Fibroblast of skin of left biceps (primary cell): ENCODE measurements at regions not wholly inside any gene's neighbourhood (a gene's known extent, or its start where the extent isn't known, plus 50 kb on each side); places are given as distances from the start of the nearest gene placed in this dataset.

Source experiments
- DNase-seq, 2 experiments: peaks; one replicate each; pipeline ENCODE4 v3.0.0-alpha.2; 2013; ENCODE audit warnings: low read depth in 2 of 2

DNA sequence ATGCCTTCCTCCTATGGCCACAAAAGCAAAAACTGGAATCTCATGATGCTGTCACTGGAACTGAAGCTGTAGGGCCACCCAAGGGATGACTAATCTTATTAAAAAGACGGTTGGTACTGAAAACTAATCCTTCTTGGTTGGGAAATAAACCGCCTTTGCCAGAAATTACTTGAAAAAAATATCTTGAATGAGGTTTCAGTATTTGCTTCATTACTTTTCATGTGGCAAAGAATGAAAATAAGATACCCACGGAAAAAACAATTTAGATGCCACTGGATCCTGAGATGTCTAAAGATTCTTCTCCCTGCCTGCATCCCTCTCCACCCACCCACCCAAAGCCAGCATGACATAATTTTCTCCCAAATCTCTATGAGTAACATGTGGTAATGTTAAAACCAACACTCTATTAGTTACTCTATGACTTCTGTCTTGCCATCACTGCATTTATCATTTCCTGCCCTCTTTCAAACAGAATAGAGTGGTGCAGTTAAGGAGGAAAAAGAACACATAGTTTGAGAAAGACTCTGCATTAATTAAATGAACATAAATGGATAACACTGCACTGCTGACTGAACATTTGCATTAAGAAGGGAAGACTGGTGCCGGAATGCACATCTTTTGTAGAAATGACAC, 111.8 kb upstream of the DPH6 start:
- DNase-seq, result peak; percentile 25 to 29

DNA sequence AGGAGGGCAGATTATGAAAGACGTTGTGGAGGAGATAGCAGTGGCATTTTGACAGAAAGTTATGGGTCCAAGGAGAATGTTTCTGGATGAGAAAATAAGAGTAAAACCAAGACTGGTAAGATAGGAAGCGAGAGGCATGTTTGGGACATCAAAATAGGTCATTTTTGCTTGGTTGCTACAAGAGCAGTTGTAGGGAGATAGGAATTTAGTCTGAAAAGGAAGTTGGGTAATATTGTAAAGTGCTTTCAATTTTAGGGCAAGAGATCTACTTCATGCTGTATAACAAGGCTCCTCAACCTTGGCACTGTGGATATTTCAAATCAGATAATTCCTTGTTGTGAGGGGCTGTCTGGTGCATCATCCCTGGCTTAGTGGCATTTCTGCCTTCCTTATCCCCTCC, 118.0 kb upstream of the DPH6 start:
- no peak for DNase-seq

DNA sequence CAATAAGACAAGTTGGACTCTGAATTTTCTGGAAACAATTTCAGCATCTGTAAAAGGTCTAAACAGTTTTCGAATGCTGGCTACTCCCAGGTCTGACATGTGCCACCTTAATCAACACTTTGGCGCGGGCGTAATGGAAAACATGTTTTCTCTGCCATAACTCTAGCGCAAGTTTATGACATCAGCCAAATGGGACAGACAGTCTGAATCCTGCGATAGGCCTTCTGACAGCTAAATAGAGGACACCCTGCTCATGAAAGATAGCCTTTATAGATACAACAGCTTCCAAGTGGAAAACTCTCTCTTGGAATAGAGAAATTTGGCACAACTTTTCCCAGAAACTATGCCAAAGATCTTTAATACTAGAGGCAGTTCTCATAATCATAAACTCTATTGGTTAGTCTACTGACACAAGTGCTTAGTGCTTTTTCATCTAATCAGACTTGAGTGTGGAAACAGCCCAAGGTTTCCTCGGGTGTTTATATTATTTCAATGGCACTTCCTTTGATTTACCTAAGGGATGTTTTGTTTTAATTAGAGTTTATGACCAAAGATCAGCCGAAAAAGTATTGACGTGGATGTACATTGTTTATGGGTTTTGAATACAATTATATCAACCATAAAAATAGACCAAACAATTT, 120.1 kb upstream of the DPH6 start:
- DNase-seq, result no peak

DNA sequence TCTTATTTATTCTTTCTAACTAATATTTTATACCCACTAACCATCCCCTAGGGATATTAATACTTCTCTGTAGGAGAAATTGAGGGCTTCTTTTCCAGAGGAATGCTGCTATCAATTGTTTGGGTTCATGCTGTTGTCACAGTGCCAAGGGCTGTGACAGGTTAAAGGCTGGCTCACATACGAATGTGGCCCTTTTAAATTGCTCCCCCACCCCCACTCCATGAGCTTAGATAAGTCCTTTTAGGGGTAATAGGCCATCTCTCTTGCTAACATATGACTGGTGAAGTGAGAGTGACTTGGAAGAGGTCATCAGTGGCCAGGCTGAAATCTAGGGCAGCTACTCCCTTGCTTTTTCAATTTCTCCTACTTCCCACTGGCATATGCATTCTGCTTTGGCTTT, 121.9 kb upstream of the DPH6 start:
- DNase-seq, result no peak

DNA sequence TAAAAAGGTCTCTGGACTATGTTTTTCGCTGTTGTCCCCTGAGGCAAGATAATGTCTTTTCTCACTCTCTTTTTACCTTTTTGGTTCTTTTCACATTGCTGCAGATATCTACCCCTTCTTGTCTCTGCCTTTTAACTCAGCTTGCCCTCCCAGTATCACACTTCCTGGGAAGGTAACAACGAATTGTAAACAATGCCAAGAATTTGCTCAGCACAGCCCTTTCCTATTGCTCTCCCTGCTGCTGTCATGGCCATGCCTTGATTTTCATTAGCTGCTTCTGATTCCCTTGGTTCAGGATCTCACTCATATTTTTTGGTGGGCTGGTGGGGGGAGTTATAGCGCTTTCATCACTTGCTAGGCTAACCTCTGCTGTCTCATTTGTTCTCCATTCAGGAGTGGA, 123.1 kb upstream of the DPH6 start:
- DNase-seq, result no peak

DNA sequence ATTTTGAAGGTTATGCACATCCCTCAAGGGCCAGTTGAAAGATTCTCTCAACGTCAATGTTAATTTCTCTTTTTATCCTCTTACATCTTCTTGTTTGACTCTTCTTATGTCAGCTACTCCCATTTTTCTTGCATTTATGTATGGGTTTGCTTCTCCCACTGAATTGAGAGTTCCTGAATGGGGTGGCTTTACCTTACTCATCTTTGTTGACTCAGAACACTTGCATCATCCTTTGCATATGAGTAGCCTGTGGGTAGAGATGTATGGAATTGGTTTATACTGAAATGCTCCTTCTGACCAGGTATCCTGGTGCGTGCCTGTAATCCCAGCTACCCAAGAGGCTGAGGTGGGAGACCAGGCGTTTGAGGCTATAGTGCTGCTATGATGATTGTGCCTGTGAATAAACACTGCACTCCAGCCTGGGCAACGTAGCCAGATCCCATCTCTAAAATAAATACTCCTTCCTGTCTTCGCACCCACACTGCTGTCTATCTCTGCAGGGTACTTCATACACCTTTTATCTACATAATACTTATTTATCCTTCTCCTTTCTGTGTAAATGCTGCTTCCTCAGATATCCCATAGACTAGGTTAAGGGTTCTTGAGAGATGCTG, 123.6 kb upstream of the DPH6 start:
- DNase-seq, result no peak

DNA sequence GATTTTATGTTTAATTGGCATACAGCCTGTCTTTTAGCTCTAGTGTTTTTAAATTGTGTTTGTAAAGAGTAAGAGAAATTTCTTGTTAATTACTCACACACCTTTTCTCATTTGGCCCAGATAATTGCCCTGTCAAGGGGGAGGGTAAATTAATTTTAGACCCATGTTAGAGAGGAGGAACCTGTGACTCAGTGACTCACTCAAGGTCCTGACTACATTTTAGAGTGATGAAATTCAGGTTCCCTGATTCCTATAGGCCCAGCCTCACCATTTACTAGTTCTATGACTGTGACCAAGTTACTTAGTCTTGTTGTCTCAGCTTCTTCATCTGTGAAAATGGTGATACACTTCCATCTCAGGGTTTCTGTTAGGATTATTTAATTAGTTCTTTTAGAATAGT, 125.2 kb upstream of the DPH6 start:
- DNase-seq, result no peak

DNA sequence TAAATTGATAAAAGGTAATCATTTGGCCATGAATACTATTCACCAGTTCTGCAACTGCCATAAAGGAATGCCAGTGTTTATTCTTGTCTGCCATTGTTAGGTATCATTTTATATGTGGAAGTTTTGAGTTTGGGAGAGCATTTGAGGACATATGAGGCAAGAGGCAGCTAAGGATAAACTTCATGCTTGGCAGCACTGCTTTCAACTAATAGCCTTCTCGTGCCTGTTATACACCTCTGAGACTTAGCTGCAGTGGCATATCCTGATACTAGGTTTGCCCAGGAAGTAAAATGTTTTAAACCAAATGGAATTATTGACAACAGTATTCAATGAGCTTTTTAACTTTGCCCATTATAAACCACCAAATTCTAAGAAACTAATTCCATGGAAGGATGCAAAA, 126.0 kb upstream of the DPH6 start:
- DNase-seq, result no peak

DNA sequence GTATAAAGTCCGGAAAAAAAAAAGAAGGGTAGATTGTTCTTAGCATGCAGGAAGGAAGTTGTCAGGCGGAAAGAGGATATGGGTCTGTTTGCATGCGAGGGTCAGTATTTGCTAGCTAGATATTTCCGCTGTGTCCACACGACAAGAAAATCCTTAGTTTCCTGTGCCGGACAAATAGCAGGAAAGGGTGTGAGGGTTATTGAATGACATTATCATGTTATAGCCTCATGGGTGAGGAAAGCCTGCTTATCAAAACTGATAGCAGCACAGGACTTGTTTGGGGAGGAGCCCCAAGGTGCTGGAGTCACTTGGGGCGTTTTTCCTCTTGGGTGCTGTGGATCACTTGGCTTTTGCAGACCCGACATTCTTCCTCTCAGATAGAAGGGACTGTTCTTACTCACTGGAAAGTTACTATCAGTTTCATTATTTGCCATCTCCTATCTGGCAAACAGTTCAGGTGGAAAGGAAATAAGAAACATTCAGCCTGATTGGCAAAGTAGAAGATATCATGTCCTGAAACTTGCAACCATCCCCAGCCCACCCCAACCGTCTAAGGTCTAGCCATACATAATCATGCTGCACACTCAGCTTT, 127.2 kb upstream of the DPH6 start:
- no peak for DNase-seq

DNA sequence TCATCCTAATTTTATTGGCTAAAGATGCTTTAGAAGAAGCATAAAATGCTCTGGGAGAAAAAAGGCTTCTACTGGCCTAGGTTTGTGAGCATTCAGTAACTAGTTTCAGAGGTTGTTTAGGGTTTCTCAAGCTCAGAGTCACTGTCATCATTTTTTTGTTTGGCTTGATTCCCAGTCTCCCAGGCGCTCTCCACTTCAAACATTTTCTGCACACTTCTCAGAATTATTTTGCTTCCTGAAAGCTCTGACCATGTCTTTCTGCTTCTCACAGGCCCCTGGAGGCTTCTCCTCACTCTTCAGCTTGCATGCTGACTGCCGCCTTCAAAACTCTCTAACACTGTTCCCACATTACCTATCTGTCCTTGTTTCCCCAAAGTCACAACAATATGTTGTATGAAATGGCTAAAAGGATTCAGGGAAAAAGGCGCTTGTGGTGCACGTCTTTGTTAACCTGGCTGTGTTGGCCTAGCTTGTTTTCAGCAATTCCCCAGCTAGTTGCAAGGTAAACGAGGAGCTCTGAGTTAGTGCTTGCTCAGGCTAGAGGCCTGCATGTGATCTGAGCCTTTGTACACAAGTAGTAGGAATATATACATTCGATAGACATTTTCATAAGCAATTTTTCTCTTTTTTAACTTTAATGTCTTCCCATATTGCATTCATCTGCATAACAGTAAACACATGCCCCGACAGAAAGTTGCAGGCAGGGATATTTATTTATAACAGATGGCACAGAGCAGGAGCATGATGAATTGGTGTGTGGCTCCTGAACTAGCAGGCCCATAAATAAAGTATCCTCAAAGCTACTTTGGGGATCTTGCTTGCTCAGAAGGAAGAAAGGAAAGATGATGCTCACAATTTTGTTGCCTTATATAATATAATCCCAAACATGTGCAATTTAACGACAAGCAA, 129.2 kb upstream of the DPH6 start:
- peak in 1 of 2 experiments; percentile 47 for DNase-seq

DNA sequence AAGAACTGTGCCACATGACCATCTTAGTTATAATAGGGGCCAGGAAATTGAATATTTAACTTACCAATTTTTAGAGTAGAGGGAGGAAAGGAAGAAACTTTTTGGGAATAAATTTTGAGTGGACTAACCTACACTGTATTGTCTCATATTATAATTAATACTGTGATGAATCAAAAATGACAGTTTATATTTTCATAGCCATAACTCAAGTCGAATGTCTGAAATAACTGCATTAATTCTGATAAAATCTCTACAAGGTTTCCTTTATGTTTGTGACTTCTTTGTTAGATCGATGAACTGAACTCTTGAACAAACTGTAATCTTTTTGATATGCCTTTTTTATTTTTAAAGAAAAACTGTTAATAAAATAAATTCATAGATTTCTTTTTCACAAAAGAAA, 132.8 kb upstream of the DPH6 start:
- DNase-seq, result no peak

DNA sequence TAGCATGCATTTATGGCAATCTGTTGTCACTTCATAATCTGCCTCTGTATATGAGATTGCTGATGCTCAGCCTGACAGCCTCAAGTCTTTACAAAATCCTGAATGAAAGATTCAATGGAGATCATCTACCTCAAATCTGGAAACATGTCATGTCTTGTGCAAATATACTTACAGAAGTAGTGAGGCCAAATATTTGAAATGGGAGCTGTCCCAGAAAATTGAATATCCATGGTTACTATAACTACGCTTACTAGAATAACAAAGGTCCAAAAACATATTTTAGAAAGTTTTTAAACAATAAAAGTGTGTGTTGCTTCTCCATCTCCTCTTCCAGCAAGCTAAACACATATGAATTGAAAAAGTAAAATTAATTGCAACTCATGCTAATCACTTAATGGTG, 133.2 kb upstream of the DPH6 start:
- DNase-seq, result no peak

DNA sequence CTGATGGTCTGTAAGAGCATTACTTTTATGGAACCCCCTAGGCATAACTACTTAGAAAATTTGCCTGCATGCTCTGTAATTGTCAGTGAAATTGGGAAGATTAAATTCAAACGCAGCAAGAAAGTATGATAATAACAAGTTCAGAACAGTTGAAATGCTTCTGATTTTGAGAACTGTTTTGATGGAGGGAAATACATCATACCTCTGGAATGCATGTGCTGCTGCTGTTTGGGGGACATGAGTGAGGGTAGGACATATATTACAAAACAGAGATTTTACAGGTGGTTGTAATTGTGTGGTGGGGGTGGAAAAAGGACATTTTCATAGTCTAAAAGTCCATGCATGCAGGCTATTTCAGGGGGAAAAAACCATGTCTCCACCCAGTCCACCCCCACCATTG, 135.0 kb upstream of the DPH6 start:
- DNase-seq, result no peak

DNA sequence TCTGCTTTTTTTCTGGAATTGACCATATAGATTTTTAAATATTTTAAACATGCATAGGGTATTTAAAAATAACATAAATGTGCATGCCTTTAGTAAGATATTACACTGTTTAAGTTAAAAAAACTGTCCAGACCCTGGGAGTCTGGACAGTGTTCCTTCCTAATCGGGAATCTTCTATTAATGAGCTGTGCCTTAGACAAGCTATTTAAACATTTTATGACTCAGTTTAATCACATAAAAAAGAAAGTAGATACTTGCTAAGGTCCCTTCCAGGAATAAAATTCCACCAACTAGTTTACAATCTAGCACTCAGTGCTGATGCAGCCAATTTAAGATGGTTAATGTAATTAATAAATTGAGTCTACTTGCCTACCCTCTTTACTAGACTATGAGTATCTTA, 140.4 kb upstream of the DPH6 start:
- DNase-seq, result no peak

DNA sequence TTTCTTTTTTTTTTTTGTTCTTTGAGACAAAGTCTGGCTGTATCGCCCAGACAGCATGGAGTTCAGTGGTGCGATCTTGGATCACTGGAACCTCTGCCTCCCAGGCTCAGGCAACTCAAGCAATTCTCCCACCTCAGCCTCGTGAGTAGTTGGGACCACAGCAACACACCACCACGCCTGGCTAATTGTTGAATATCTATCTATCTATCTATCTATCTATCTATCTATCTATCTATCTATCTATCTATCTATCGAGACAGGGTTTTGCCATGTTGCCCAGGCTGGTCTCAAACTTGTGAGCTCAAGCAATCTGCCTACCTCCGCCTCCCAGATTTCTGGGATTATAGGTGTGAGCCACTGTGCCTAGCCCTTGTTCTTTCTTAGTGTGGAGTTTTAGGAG, 143.3 kb upstream of the DPH6 start:
- no peak for DNase-seq

DNA sequence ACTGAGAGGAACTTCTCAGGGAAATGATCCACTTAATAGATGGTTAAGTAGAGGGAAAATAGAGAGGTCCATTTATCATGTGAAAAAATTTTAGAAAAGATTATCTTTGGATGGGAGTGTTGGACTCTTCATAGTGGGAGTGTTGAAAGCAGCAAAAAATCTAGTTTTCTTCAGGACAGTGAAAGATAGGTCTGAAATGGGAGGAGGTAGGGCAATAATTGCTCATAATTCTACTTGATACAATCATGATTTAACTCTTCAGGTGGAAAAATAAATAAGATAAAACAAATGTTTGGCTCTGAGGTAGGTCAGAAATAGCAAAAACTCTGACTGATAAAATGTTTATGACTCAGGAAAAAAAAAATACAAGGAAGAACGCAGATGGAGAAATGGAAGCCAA, 144.1 kb upstream of the DPH6 start:
- DNase-seq, result no peak

DNA sequence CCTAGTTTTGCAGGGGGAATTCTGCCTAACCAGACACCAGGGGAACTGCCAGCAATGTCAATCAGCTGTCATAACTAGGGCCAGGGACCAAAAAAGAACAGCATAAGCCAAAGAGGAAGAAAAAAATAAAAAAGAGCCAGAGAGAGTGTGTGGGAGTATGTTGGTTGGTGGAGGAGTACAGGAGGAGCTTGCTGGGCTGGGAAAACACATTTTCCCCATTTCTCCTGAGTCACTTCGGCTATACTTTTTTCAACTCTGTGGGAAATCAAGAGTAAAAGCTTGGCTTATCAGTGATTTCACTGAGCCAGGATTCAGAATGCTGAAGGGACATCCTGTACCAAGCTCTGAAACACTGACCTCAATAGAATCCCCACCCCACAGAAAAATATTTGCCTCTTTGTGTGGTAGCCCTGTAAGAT, 144.7 kb upstream of the DPH6 start:
- no peak for DNase-seq

DNA sequence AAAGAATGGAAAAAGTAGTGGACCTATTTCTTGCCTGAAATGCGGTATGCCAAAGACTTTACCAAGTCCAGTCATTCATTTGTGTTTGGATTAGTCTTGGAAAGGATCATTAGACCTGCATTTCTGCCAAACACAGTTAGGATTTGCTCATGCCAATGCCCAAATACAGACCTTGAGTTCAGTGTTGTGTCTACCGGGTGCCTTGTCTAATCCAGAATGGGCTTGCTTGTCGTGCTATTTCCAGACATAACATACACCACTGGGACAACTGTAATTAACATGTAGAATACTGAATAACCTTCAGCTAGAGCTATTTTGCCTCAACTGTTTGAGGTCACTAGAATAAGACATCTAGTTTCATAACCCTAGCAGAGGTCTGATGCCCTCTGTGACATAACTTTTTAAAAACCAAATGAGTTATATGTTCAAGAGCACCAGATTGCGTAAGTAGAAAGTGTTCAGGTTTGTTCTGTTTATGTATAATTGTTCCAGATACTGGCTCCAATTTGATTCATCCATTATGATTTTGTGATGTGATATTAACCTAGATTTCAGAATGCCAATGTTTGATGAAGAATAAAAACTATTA, 145.3 kb upstream of the DPH6 start:
- DNase-seq, result no peak

DNA sequence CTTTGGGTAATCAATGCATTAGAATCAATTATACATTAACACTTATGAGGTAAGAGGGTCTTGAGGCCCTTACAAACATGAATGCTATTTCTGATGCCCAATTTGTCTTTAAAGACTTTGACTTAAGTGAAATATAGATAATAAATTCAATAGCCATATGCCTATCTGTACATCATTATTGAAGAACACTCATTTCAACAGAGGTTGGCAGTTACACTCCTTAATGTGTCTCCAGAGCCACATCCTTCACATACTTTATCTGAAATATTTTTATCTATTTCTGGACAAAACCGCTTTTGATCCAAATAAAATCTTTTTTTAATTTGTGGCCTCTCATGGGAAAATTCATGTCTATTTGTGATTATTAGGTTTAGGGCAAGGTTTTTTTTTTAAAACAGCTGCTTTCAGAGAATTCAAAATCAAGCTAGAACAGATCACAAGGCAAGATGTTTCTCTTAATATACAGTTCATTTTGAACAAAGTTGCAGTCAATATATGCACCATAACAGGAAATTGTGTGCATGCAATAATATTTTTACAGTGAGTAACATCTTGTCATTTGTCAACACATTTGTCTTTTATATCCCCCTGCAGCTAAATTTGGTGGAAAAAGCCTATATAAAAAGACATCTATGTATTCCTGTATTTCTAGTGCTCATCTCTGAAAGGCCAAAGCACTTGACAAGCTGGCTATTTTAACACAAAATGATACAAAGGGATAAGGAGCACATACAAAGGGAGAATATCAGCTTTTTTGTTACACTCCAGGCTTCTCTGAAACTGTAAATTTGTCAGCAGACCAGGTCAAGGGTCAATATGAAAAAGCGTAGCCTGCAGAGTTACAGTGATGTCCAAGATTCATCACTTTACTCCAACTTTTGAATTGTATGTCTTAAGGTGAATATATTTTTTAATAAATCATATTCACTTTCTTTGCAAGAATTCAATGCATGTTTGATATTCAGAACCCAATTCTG, 146.2 kb upstream of the DPH6 start:
- peak in 1 of 2 experiments; percentile 53 for DNase-seq

DNA sequence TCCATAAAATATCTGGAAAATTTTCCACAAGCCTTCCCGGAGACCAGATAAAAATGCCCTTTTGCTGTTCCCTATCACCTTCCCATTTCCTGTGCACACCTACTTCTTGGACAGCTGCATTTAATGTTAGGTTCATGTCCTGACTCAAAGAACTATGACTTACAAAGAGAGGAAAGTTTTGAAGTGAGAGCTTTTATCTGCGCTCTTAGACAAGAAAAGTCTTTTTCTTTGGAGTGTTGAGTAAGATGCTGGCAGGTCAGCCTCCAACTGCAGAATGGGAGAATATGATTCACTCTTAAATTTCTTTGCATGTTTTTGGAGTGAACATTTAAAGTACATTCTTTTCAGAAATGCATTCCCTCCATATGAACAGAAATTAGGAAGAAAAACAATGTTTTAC, 147.3 kb upstream of the DPH6 start:
- DNase-seq, result no peak

DNA sequence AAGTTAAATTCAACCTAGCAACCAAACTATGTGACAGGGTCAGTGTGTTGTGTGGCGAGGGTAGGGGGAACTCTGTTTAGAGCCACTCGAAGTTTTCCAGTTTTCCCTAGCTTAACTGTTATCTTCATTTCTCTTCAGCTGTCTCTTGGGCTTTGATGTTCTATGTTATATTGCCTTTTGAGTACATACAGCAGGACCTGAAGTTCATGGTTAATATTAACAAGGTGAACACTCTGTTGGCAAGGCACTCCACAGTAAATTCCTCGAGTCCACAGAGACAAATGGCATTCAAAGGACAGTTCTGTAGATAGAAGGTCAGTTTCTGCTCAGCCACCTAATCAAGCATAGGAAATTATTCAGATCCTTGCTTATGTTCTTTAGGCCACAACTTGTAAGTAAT, 147.9 kb upstream of the DPH6 start:
- DNase-seq, result no peak
